NCI-H2196 (cell line): ENCODE measurements at regions not wholly inside any gene's neighbourhood (a gene's known extent, or its start where the extent isn't known, plus 50 kb on each side); places are given as distances from the start of the nearest gene placed in this dataset.
"Not testable (repeated sequence)": the region's sequence is repeated elsewhere in the genome, so short reads cannot be mapped to it uniquely, and the experiment has no call there.

Experiments used
- DNase-seq: peaks from one replicate; lab custom pipeline; 2025; ENCODE audit not compliant: unreplicated experiment; lab: John Stamatoyannopoulos, UW

DNA sequence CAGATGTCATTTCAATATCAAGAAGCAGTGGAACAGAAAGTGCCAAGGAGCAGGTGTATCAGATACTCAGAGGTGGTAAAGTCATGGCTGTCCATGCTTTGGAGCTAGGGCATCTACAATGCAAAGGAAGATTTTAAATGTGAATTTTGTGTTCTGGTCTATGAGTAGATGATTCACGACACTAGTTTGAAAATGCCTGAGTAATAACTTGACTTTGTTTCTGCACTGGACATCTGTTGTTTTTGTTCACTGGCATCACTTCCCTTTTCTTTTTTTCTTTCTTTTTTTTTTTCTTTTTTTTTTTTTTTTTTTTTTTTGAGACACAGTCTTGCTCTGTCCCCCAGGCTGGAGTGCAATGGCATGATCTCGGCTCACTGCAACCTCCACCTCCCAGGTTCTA is 460.7 kb upstream of the PAPPA start:
- not testable (repeated sequence) for DNase-seq

DNA sequence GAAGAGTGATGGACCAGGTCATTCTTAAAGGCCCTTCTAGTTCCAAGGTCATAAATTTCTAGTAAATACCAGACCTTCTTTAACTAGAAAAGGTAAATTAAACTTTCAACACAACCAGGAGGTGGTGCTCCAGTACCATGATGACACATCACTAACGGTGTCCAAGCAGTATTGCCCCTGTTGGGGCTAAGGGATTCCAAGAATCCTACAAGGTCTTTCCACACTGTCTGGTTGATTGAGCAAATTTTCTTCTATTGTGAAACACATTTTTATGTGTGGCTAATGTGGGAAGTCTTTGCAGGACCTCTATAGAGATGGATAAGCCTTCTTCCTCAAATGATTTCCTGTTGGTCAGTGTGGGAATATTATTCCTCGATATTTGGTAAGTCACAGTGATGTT is 459.6 kb upstream of the PAPPA start:
- DNase-seq, result no peak

DNA sequence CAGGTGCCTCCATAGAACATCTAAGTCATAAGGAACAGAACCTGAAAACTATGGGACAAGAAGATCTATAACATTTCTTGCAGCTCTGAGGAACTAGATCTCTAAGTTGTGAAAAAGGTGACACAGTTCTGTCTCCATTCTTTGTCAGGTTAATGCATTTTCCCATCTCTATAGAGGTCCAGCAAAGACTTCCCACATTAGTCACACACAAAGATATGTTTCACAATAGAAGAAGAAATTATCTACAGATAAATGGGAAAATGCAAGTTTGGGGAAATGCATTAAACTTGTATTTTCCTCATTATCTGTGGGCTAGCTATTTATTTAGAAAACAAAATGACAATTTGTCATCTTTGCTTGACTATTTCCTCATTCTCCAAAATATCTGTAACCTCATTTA is 458.6 kb upstream of the PAPPA start:
- no peak for DNase-seq

DNA sequence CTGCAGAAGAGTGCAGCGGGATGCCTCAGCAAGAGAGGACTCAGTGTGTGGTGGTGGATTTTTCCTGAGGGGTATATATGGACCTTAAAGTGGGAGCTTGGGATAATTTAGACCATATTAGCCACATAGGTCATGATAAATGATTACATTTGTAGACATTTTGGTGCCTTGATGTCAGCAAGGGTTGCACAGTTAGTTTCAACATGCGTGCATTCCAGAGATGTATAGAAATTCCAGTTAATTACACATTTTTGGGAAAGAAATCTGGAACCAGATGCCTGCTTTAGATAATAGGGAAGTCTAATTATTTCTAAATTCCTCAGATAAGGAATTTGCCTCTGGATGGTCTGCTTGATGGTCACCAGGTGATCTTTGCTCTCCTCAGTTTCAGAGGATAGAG is 440.6 kb upstream of the PAPPA start:
- no peak for DNase-seq

DNA sequence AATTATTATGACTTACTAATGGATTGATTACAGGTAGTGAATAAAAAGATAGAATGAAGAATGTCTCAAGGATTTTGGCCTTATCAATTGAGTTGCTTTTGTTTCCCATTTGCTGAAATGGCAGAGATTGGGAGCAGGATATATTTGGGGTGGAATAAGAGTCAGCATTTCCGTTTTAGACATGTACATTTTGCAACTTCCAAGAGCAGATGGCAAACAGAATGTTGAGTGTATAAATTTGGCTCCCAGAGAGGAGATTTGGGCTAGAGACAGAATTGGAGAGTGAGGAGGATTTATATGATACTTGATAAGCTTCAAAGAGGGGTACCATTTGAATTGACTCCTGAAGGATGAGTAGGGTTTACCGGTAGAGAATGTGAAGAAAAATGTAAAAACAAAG is 437.9 kb upstream of the PAPPA start:
- no peak for DNase-seq

DNA sequence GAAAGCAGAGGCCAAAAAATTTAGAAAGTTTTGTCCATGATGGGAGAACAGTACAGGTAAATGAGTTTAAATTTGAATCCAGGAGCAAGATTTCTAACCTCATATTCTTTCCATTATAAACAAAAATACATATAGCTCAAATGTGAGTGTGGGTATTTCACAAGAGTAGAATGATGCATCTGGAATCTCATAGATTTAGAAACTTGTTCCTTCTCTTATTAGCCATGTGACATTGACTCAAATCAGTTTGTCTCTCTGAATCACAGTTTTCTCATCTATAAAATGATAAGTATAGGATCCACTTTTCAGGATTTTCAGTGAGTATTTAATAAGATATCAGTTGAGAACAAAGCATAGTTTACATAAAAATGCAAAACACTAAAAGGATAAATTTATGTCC is 436.3 kb upstream of the PAPPA start:
- DNase-seq, result no peak

DNA sequence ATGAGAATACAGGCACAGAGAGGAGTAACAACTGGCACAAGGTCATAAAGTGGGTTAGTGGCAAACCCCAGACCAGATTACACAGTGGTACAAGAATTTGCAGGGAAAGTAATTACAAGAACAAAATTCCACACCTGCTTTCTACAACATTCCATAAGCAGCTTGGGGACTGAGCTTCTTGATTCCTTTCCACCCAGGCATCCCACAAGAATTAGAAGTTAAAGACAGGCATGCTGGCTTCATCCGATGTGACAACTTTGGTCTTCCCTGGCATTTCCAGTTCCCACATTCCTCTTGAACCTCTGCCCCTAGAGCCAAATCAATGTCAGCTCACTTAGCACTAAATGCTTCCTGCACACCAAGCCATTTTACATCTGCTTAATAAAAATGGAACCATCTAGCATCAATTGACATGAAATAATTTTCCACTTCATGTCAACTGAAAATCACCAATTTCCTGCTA is 435.8 kb upstream of the PAPPA start:
- DNase-seq, result no peak

DNA sequence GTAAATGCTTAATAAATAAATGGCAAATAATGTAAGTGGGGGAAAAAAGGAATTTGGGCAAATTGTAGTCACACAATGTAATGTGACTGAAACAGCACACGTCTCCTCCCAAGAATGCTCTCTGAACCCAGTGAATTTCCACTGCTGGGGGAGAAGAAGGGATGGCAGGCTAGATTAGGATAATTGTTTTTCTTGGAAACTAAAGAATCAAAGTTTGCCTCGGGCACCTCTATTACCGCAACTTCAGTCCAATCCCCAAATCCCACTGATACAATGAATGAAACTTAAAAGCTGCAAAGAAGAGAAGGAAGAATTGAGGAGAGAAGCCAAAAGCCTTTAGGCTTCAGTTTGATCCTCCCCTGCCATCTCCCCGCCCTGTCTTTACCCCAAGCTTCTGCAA is 423.2 kb upstream of the PAPPA start:
- no peak for DNase-seq

DNA sequence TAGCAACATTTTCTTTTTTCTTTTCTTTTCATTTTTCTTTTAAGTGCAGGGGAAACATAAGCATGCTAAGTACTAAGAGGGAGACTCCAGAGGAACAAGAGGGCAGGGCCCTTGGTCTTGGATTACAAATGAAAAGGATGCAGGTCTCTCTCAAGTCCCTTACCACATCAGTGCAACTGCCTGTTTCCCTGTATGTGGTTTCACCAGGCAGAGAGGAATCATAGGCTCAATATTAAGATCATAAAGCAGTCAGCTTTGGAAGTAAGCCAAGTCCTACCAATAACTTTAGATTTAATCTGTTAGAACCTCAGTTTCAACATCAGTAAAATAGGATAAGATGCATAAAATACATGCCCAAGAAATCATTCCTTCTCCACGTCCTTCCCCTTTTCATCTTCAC is 422.7 kb upstream of the PAPPA start:
- no peak for DNase-seq

DNA sequence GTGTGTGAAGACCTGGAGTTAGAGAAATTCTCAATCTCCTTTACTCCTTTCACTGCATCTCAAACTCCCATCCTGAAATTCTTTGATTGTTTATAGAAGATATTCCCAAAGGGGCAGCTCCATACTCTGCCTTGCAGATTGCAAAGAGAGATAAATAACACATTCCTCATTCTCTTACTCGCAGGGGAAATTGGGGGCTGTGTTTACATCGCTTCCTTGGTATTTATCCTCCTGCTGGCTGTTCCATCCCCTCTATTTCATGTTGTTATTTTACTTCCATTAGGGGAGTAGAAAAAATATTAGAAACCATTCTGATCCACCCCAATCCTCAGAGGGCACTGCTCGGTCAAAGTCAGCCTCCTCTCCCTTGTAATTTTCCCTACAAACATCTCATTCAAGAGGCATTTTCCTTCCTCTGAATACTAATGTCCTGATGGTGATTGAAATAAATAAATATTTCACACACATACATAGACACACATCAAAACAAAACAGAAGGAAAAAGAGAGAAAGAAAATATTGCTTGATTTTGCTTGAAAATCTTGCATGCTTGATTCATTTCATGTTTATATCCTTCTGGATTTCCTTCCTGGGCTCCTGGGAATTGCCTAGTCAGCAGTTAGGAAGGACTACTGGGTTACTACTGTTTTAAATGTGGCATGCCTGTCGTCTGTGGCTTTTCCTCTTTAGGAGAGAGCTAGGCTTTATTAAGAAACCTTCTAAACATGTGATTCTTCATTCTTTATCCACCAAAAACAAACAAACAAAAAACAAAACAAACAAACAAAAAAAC is 420.1 kb upstream of the PAPPA start:
- no peak for DNase-seq

DNA sequence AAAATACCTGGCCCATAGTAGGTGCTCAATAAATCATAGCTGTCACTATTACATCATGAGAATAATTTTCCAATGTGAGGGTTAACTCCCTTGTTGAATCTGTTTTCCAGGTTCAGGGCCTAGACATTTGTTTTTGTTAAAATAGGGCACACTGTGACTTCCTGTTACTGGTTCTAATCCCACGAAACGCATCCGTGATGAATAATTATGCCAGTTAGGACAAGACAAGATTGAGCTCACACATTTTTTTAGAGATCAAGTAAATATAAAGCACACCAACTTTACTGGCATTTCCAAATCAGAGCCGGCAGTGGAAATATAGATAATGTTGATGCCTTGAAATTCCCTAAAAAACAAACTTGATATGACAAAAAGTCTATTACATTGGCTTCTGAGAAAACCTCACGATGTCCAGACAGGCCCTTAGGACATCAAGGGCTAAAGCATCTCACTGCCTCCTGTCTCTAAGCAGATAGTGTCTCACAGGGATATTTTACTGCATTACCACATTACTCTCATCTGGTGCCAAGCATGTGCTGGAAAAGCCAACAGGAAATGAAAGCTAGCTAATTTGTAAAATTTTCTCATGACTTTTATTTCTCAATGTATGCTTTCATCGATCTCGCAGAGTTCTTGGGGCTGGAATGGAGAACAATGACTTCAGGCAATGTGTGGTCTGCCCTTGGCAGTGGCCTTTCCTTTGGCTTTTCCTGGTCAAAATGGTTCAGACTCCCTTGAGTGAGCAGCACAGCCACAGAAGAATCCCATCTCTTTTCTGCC is 414.3 kb upstream of the PAPPA start:
- no peak for DNase-seq

DNA sequence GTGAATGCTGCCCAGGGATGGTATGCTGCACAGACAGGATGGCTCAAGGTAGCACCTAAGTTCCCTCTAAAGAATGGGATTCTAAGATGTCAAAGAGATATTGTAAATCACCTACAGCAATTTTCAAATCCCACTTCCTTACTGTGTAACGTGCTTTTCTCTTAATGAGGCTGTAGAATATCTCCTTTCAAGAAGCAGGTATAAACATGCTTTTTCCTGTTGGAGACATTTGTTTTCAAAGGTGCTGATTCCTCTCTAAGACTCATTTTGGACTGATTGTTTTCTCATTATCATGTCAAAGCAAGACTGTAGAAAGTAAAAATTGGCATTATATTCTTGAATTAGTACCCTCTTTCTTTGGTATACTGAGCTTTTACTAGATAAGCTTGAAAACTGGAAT is 412.6 kb upstream of the PAPPA start:
- no peak for DNase-seq

DNA sequence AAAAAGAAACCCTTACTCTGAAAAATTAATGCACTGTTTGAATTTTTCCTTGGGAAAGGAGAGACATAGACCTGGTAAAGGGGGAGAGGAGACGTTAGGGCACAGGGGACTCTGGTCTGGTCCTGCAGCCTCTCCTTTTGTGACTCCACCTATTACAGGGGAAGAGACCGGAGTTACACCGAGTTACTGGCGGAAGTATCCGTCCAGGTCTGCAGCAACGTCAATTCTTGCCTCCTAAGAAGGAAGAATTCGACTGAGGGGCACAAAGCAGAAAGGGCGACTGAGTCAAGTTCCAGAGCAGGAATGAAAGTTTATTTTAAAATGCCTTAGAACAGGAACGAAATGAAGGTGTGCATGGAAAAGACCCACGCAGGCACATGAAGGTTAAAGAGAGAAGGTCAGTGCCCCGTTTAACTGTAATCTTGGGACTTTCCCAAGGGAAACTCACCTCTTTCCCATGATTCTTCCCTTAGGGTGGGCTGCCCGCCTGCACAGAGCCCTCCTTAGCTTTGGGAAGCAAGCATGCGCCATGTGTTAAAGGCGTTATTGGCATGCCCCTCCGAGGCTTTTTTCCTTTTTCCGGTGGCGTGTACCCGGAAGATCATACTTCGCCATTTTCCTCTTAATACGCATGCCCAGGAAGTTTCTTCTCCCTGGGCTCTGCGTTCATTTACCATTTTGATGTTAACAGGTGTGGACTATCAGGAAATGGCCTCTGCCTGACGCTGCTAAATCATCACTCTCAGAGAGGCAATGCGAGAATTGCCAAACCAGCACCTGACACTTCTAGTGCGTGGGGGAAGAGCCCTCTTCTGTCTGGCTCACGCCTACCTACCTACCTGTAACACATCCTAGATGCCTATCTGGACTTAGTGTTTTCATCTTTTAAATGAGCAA is 409.6 kb upstream of the PAPPA start:
- DNase-seq, result no peak

DNA sequence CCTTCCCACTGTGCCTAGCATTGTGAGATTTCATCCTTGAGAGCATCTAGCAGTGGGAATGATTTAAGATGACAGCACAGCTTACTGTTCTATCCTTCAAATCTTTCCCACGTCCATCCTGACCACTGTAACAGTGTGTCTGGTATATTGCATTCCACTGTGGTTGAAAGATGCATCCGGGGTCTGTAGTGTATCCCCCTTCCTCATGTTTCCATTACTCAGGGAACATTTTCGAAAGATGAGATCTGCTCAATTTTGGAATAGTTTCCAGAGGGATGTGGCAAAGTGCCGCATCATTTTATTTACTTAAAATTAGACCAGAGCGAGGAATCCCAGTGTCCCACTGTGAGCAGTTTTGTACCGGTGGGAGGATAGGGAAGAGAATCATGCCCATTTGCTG is 407.1 kb upstream of the PAPPA start:
- DNase-seq, result no peak

DNA sequence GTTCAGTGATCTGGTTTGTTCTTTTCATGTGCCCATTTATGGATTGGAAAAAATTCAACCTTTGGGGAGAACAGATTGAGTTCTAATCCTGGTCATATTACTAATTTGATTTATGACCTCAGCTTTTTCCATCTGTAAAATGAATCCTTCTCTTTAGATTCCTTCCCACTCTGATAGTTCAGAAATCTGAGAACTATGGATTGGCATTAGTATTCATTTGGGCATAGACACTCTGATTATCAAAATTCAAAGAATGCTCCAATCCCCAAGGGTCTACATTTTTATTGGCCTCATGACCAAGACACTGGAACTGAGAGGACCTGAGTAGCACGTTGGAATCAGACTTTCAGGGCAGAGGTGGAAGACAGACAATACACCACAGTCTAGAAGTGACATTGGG is 405.9 kb upstream of the PAPPA start:
- DNase-seq, result no peak

DNA sequence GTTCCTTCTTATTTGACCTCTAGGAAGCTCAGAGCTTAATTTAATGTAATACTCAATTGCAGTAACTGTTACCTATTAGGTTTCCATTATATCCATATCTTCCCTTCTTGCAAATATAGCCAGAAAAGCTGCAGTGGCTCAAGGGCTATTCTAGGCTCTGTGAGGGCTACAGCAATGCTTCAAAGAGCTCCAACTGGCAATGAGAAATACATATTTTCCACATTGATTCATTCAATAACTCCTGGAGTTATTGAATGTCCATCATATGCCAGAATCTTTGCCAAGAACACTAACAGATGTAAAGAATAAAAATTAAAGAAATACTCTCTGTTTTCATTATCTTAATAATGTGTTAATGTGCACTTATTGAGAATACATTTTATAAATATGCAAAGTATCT is 396.9 kb upstream of the PAPPA start:
- DNase-seq, result no peak

DNA sequence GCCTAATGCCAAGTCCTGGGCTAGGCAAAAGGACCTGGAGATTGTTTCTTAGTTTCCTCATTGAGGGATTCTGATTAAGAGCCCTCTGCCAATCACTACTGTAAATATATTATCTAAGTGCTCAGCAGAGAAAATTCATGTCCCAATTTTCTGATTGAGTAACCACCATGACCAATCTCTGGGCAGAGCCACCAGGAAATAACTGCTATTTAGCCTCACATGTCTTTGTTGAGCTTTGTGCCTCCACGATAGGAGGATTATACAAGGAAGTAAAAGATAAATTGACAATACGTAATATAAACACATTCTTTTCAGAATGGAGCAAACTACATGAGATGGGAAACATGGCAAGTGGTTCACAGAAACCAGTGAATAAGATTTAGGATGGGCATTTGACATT is 396.1 kb upstream of the PAPPA start:
- DNase-seq, result no peak

DNA sequence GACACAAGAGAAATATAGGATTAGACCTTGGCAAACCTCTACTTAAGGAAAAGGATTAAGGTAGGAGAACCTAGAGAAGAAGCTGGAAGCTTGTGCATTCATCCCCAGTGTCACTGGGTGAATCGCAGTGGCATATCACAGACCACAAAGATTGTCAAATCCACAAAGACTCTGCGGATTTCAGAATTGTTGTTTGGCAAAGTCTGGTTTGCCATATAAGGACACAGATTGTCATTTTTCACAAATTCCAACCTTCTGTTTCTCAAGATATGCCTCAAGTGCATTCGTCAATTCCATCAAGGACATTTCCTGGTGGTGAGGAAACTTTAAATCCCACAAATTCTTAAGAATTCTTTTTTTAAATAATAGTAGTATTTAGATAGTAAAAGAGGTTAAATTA is 395.1 kb upstream of the PAPPA start:
- DNase-seq, result no peak

DNA sequence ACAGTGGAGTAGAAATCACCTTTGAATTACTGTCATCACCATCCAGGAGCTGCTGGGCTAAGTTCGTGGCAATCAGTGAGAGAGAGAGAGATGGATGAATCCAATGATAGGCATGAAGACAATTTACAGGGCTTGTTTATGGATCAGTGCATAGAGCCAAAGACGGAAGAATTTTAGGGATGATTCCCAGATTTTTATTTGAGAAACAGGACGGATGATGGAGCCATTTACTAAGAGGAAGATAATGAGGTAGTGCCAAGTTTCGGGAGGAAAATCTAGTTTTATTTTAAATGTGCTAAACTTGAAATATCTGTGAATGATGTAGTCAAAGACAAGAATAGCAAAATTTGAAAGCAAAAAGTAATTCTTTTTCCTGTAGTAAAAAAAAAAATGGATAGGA is 394.2 kb upstream of the PAPPA start:
- no peak for DNase-seq

DNA sequence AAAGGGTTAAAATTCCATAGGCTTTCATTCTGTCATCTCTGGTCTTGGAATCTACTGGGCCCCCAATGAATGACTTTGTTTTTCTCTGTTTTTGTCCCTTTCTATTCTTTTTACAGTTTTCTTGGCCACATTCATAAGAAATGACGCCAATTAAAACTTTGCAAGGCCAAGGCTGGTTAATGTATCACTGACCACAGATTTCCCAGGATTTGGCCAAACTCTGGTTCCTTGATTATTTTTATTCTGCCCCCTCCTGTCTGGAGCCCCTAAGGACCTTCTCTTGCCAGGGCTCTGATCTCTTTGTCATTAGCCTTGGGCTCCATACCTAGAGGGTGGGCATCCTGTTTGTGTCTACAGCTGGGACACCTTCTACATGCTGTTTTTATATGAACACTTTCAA is 388.9 kb upstream of the PAPPA start:
- no peak for DNase-seq

DNA sequence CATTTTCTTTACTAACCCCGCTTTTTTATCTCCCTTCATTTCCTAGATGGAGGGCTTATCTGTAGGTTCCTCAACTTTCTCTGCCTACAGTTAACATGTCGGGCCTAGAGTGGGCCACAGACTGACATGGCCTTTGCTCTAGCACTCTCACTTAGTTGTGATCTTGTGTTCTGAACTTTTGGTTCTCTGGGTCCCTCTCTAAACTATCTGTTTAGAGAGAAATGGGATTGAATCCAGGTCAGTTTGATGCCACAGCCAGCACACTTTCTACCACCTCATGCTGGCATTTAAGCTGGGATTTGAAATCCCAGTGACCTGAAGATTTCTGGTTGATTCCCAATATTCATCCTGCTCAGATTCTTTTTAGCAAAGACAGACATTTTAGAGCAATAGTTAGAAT is 388.5 kb upstream of the PAPPA start:
- DNase-seq, result no peak
